NB4 (cell line): ENCODE measurements at regions not wholly inside any gene's neighbourhood (a gene's known extent, or its start where the extent isn't known, plus 50 kb on each side); places are given as distances from the start of the nearest gene placed in this dataset.

Experiments
- CTCF ChIP-seq: IDR thresholded peaks from one replicate; pipeline ENCODE4 v1.5.1; 2012; ENCODE audit warnings: low read depth, low read length
- MAX ChIP-seq: IDR thresholded peaks from 2 replicates; pipeline ENCODE4 v1.6.1; 2011; ENCODE audit warnings: low read depth, low read length
- MYC ChIP-seq: IDR thresholded peaks from 2 replicates; pipeline ENCODE4 v1.6.1; 2011; ENCODE audit warnings: low read depth, low read length
- POLR2A ChIP-seq: IDR thresholded peaks from 2 replicates; pipeline ENCODE4 v1.6.1; 2011; ENCODE audit warnings: mild to moderate bottlenecking; ENCODE audit not compliant: insufficient read length; ENCODE audit errors: extremely low read depth

GRCh38 chr2:128447538-128447995 is 128.9 kb upstream of the HS6ST1 start:
- TF ChIP-seq CTCF = no peak
- no peak for TF ChIP-seq MAX
- no peak for TF ChIP-seq POLR2A
- no peak for TF ChIP-seq MYC
